Mammary epithelial cell (primary cell): ENCODE measurements at regions not wholly inside any gene's neighbourhood (a gene's known extent, or its start where the extent isn't known, plus 50 kb on each side); places are given as distances from the start of the nearest gene placed in this dataset.

Source experiments
- EZH2 ChIP-seq: IDR thresholded peaks from 2 replicates; pipeline ENCODE4 v1.6.1; 2012; ENCODE audit warnings: low read length, inconsistent platforms, borderline replicate concordance
- TF ChIP-seq, protein P1 (sequence below), 2 donors: IDR thresholded peaks in 1 of 2; conservative IDR thresholded peaks in 1 of 2; 2 replicates each; pipeline ENCODE4 v1.5.1; 2011 to 2012; ENCODE audit warnings: inconsistent platforms in 2 of 2, low read length in 2 of 2, mild to moderate bottlenecking in 2 of 2, control low read depth in 1 of 2, low read depth in 1 of 2; ENCODE audit not compliant: insufficient read depth in 1 of 2; ENCODE audit errors: extremely low read depth in 1 of 2

DNA sequence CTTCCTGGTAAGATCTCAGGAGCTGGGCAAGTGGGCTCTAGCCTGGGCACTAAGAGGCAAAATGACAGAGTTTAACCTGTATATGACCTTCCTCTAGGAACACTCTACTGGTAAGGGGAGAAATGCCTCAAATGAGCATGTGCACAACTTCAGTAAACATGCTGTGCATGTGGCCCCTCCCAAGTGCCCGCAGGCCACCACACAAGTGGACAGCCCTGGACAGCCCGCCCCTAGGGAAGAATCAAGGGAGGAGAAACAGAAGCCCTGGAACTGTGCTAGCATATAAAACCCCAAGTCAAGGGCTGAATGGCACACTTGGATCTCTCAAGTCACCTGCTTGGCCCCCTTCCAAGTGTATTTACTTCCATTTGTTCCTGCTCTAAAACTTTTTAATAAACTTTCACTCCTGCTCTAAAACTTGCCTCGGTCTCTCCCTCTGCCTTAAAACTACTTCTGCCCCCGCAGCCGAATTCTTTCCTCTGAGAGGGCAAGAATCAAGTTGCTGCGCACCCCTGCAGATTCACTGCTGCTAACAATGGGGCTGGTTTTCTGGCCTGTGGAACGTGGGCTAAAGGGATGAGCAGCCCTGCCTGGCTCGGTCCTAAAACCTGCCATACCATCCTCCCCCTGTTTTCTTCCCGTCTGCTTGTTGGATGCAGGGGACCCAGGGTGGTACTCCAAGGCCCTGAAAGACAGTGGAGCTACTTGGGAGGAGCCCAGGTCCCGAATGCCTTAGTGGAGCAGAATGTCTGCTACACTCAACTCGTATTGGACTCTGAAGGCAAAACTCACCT, 93.5 kb downstream of the IER5 start:
- TF ChIP-seq, protein P1, sequence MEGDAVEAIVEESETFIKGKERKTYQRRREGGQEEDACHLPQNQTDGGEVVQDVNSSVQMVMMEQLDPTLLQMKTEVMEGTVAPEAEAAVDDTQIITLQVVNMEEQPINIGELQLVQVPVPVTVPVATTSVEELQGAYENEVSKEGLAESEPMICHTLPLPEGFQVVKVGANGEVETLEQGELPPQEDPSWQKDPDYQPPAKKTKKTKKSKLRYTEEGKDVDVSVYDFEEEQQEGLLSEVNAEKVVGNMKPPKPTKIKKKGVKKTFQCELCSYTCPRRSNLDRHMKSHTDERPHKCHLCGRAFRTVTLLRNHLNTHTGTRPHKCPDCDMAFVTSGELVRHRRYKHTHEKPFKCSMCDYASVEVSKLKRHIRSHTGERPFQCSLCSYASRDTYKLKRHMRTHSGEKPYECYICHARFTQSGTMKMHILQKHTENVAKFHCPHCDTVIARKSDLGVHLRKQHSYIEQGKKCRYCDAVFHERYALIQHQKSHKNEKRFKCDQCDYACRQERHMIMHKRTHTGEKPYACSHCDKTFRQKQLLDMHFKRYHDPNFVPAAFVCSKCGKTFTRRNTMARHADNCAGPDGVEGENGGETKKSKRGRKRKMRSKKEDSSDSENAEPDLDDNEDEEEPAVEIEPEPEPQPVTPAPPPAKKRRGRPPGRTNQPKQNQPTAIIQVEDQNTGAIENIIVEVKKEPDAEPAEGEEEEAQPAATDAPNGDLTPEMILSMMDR (conservative IDR thresholded peaks at IDR 0.05 in 1 of 2, IDR thresholded peaks at IDR 0.05 in 1 of 2; ENCODE audit: extremely low read depth in 1 of 2, insufficient read depth in 1 of 2, low read depth in 1 of 2, low read length in 2 of 2), result no peak
- no peak for TF ChIP-seq EZH2
